GM10266 (cell line): ENCODE measurements at regions not wholly inside any gene's neighbourhood (a gene's known extent, or its start where the extent isn't known, plus 50 kb on each side); places are given as distances from the start of the nearest gene placed in this dataset.

ENCODE experiments used
- DNase-seq: peaks from one replicate; pipeline ENCODE4 v3.0.0; 2012; ENCODE audit errors: extremely low spot score
- CTCF ChIP-seq: IDR thresholded peaks from 2 replicates; pipeline ENCODE4 v1.5.1; 2012; ENCODE audit warnings: mild to moderate bottlenecking, low read depth; ENCODE audit not compliant: control insufficient read depth, insufficient read depth; ENCODE audit errors: missing control alignments

GRCh38 chr16:82259731-82260130, 89.7 kb upstream of the MPHOSPH6 start:
- no peak for TF ChIP-seq CTCF
- no peak for DNase-seq

DNA sequence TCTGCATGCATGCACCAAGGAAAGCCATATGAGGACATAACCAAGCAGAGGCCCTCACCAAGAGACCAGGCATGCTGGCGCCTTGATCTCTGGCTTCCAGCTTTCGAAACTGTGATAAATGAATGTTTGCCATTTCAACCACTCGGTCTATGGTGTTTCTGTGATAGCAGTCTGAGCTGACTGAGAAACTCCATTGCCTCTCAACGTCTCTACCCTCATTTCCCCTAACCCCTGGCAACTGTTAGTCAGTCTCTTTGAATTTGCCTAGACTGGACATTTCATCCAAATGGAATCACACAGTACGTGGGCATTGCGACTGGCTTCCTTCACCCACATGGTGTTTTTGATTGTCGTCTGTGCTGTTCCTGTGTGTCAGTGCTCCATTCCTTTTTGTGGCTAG, 88.0 kb upstream of the MPHOSPH6 start:
- TF ChIP-seq CTCF = no peak
- DNase-seq = no peak

DNA sequence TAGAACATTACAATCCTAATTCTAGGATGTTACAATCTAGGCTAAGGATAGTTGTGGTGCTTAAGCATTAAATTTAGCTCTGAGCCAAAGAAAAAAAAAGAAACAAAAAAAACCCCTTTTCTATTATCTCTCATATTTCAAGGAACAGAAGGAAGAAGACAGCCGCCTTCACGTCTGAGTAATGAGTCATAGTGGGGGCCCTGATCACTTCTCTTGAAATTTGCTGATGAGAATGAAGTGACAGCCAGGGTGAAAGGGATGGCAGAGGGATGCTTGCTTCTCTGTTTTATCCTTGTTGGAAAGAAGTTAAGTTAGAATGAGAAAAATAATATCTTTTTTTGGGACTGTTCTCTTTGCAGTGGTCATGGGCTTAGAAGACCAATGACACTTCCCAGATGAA, 82.6 kb upstream of the MPHOSPH6 start:
- TF ChIP-seq CTCF = no peak
- no peak for DNase-seq

GRCh38 chr16:82248677-82249076, 78.7 kb upstream of the MPHOSPH6 start:
- TF ChIP-seq CTCF = no peak
- DNase-seq = no peak

DNA sequence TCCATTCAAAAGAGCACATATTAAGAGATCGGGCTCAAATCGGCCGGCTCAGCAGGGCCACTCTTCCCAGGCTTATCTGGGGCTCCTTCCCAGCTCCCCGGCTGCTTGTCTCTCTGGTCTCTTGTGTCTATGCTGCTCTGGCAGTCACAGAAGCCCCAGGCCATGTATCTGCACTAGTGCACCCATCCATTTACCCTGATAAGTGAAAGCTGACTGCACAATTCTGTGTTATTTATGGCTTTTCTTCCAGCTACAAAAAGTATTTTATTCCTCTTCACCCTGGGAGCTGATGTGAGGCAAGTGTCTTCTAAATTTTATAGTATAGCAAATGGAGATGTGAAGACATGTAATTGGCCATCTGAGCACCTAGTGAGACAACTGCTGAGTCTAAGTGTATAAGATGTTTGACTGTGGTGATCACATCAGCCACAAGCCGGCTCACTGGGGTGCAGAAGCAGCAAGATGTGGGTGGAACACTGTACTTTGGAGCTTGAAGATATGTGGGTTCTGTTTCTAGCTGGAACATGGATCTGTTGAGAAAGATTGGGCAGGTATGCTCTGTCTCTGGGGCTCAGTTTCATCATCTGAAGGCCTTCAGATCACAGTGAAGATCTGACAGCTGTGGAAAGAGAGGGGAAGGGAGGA, 78.1 kb upstream of the MPHOSPH6 start:
- no peak for TF ChIP-seq CTCF
- no peak for DNase-seq

- no peak for DNase-seq
- TF ChIP-seq CTCF = no peak
Observed at GRCh38 chr16:82242201-82242600, 72.2 kb upstream of the MPHOSPH6 start.

- no peak for TF ChIP-seq CTCF
Observed at GRCh38 chr16:82241469-82242052, 71.5 kb upstream of the MPHOSPH6 start.

More at GRCh38 chr16:82241469-82242052, 71.5 kb upstream of the MPHOSPH6 start:
- no peak for DNase-seq
